H9 (cell line): ENCODE measurements at regions not wholly inside any gene's neighbourhood (a gene's known extent, or its start where the extent isn't known, plus 50 kb on each side); places are given as distances from the start of the nearest gene placed in this dataset.

ENCODE experiments used
- DNase-seq: peaks from one replicate; pipeline ENCODE4 v3.0.0-alpha.2; 2017
- H2AFZ ChIP-seq: one replicate; pipeline ENCODE4 v1.6.1; 2013; ENCODE audit warnings: mild to moderate bottlenecking, low read length, control low read depth, moderate library complexity
- H2AK5ac ChIP-seq: 2 replicates; pipeline ENCODE4 v1.6.1; 2013; ENCODE audit warnings: low read length, control low read depth, mixed read lengths; ENCODE audit not compliant: insufficient read length
- H2BK120ac ChIP-seq: one replicate; pipeline ENCODE4 v1.6.1; 2013; ENCODE audit warnings: low read depth, mild to moderate bottlenecking, low read length, control low read depth, inconsistent platforms; ENCODE audit not compliant: poor library complexity, severe bottlenecking
- H2BK12ac ChIP-seq: 2 replicates; pipeline ENCODE4 v1.6.1; 2013; ENCODE audit warnings: low read length, control low read depth, mixed read lengths, low read depth; ENCODE audit not compliant: insufficient read length
- H2BK15ac ChIP-seq: 2 replicates; pipeline ENCODE4 v1.6.1; 2013; ENCODE audit warnings: low read depth, low read length, control low read depth
- H2BK20ac ChIP-seq: one replicate; pipeline ENCODE4 v1.6.1; 2013; ENCODE audit warnings: low read depth, mild to moderate bottlenecking, low read length, control low read depth, inconsistent platforms; ENCODE audit not compliant: poor library complexity, severe bottlenecking
- H2BK5ac ChIP-seq: 2 replicates; pipeline ENCODE4 v1.6.1; 2013; ENCODE audit warnings: low read length, control low read depth, mixed read lengths; ENCODE audit not compliant: insufficient read length
- H3K14ac ChIP-seq: 2 replicates; pipeline ENCODE4 v1.6.1; 2013; ENCODE audit warnings: low read length, control low read depth; ENCODE audit not compliant: insufficient read depth
- H3K18ac ChIP-seq: 2 replicates; pipeline ENCODE4 v1.6.1; 2013; ENCODE audit warnings: low read depth, mild to moderate bottlenecking, mixed read lengths, low read length, control low read depth; ENCODE audit not compliant: insufficient read length
- H3K23ac ChIP-seq: 2 replicates; pipeline ENCODE4 v1.6.1; 2013; ENCODE audit warnings: low read length, control low read depth, mixed read lengths, low read depth; ENCODE audit not compliant: insufficient read length
- H3K23me2 ChIP-seq: 2 replicates; pipeline ENCODE4 v1.6.1; 2013; ENCODE audit warnings: low read depth, mild to moderate bottlenecking, mixed read lengths, low read length, control low read depth; ENCODE audit not compliant: insufficient read length, poor library complexity, severe bottlenecking
- H3K27ac ChIP-seq: 2 replicates; pipeline ENCODE4 v1.5.1; 2013; ENCODE audit warnings: low read length, control low read depth, mixed read lengths, low read depth; ENCODE audit not compliant: insufficient read length
- H3K27me3 ChIP-seq: 2 replicates; pipeline ENCODE4 v1.6.1; 2013; ENCODE audit warnings: low read length, control low read depth, inconsistent platforms; ENCODE audit not compliant: insufficient read depth
- H3K4ac ChIP-seq: 2 replicates; pipeline ENCODE4 v1.6.1; 2013; ENCODE audit warnings: low read depth, mild to moderate bottlenecking, control low read depth, inconsistent platforms, low read length, moderate library complexity
- H3K4me1 ChIP-seq: 2 replicates; pipeline ENCODE4 v1.6.1; 2013; ENCODE audit warnings: low read length, control low read depth, inconsistent platforms; ENCODE audit not compliant: insufficient read depth
- H3K4me2 ChIP-seq: 2 replicates; pipeline ENCODE4 v1.6.1; 2013; ENCODE audit warnings: low read length, control low read depth, mixed read lengths; ENCODE audit not compliant: insufficient read length, insufficient read depth
- H3K56ac ChIP-seq: 2 replicates; pipeline ENCODE4 v1.6.1; 2013; ENCODE audit warnings: low read depth, mild to moderate bottlenecking, mixed read lengths, low read length, control low read depth; ENCODE audit not compliant: insufficient read length
- H3K79me1 ChIP-seq: 2 replicates; pipeline ENCODE4 v1.6.1; 2013; ENCODE audit warnings: low read depth, mild to moderate bottlenecking, moderate library complexity, low read length, control low read depth, inconsistent platforms; ENCODE audit not compliant: insufficient read depth, poor library complexity, severe bottlenecking
- H3K79me2 ChIP-seq: 2 replicates; pipeline ENCODE4 v1.6.1; 2013; ENCODE audit warnings: low read length, control low read depth, inconsistent platforms; ENCODE audit not compliant: insufficient read depth
- H3K9ac ChIP-seq: 2 replicates; pipeline ENCODE4 v1.6.1; 2013; ENCODE audit warnings: low read length, control low read depth, mixed read lengths; ENCODE audit not compliant: insufficient read length; ENCODE audit errors: extremely low read depth
- H3K9me3 ChIP-seq: one replicate; pipeline ENCODE4 v1.6.1; 2013; ENCODE audit warnings: low read depth, low read length, inconsistent platforms; ENCODE audit not compliant: control insufficient read depth
- H3T11ph ChIP-seq: one replicate; pipeline ENCODE4 v1.6.1; 2013; ENCODE audit warnings: mild to moderate bottlenecking, low read length, control low read depth, inconsistent platforms
- H4K20me1 ChIP-seq: one replicate; pipeline ENCODE4 v1.6.1; 2013; ENCODE audit not compliant: control insufficient read depth, insufficient read length, insufficient read depth
- H4K5ac ChIP-seq: 2 replicates; pipeline ENCODE4 v1.6.1; 2013; ENCODE audit warnings: low read depth, mild to moderate bottlenecking, mixed read lengths, low read length, control low read depth; ENCODE audit not compliant: insufficient read length
- H4K8ac ChIP-seq: replicated peaks from 2 replicates; pipeline ENCODE4 v1.6.1; 2013; ENCODE audit warnings: low read length, control low read depth, mixed read lengths, low read depth; ENCODE audit not compliant: insufficient read length
- H4K91ac ChIP-seq: 2 replicates; pipeline ENCODE4 v1.6.1; 2013; ENCODE audit warnings: low read depth, mild to moderate bottlenecking, moderate library complexity, mixed read lengths, low read length, control low read depth; ENCODE audit not compliant: insufficient read length
- H3K27ac Mint-ChIP-seq, 3 experiments: 2 replicates in 2 of 3; 3 replicates in 1 of 3; pipeline ENCODE4 v1.8.0; 2020 to 2021; ENCODE audit warnings: mixed read lengths in 3 of 3, mild to moderate bottlenecking in 1 of 3, moderate library complexity in 1 of 3
- H3K27me3 Mint-ChIP-seq: 2 replicates; pipeline ENCODE4 v1.8.0; 2021; ENCODE audit warnings: low read depth, mild to moderate bottlenecking, moderate library complexity, mixed read lengths
- H3K36me3 Mint-ChIP-seq, 3 experiments: 2 replicates in 2 of 3; 3 replicates in 1 of 3; pipeline ENCODE4 v1.8.0; 2020 to 2021; ENCODE audit warnings: low read depth in 3 of 3, mixed read lengths in 3 of 3; ENCODE audit not compliant: insufficient read depth in 1 of 3
- H3K4me1 Mint-ChIP-seq, 2 experiments: 2 replicates each; pipeline ENCODE4 v1.8.0; 2020; ENCODE audit warnings: mixed read lengths in 2 of 2
- H3K4me3 Mint-ChIP-seq, 2 experiments: 2 replicates in 1 of 2; 3 replicates in 1 of 2; pipeline ENCODE4 v1.8.0; 2020 to 2021; ENCODE audit warnings: mild to moderate bottlenecking in 2 of 2, mixed read lengths in 2 of 2, moderate library complexity in 1 of 2
- H3K9me3 Mint-ChIP-seq, 2 experiments: 2 replicates in 1 of 2; 3 replicates in 1 of 2; pipeline ENCODE4 v1.8.0; 2020; ENCODE audit warnings: mild to moderate bottlenecking in 2 of 2, mixed read lengths in 2 of 2, moderate library complexity in 1 of 2
- CTCF ChIP-seq: fragments of 200-600 bp; sonication (generic); conservative IDR thresholded peaks from 3 replicates; pipeline ENCODE4 v1.8.0; 2021; ENCODE audit warnings: antibody characterized with exemption, mild to moderate bottlenecking
- WGBS: extraction: QIAGEN DNeasy Blood & Tissue Kit; methylation state at CpG from one replicate; pipeline ENCODE4 v1.1.7; 2013; ENCODE audit warnings: missing lambda C conversion rate, low lambda C conversion rate, mixed read lengths; ENCODE audit not compliant: insufficient read length; ENCODE audit errors: extremely low coverage; 5-methylcytosine and 5-hydroxymethylcytosine counted together

GRCh38 chr18:75544496-75544895, 117.0 kb upstream of the SMIM21 start:
- H3K14ac ChIP-seq, result no peak overlapping the region
- Mint-ChIP-seq H3K4me3 (no peak overlapping the region), H3K9me3 (peaks cover 0 to 4% of the 10 kb centered on the region in 2 experiments; a peak in 1 of 5 replicates), H3K27me3 (peaks cover 4% of the 10 kb centered on the region), H3K4me1 (peaks cover 5 to 6% of the 10 kb centered on the region in 2 experiments), H3K36me3 (no peaks in the 10 kb centered on the region; a peak in 1 of 7 replicates), H3K27ac (no peak overlapping the region)
- no peaks in the 10 kb centered on the region for H3K4me1 ChIP-seq
- H3K4me2 ChIP-seq, result no peak overlapping the region
- H3K18ac ChIP-seq, result no peak overlapping the region
- no peak overlapping the region for H4K5ac ChIP-seq
- no peak overlapping the region for H3K9ac ChIP-seq
- DNase-seq, result no peak
- no peak overlapping the region for H4K8ac ChIP-seq
- WGBS, result no CpG with 5 or more reads among the region's 5 CpGs
- H3K4ac ChIP-seq, result no peak overlapping the region
- no peaks in the 10 kb centered on the region for H3K9me3 ChIP-seq
- TF ChIP-seq CTCF, result no peak
- H2BK15ac ChIP-seq, result no peak overlapping the region
- H4K20me1 ChIP-seq, result no peaks in the 10 kb centered on the region
- H3K79me1 ChIP-seq, result no peaks in the 10 kb centered on the region
- no peak overlapping the region for H2BK20ac ChIP-seq
- H2AFZ ChIP-seq, result no peak overlapping the region
- no peaks in the 10 kb centered on the region for H3K23me2 ChIP-seq
- H3K79me2 ChIP-seq, result no peaks in the 10 kb centered on the region
- no peak overlapping the region for H3T11ph ChIP-seq
- no peak overlapping the region for H3K27ac ChIP-seq
- H2BK120ac ChIP-seq, result no peak overlapping the region
- no peak overlapping the region for H2BK12ac ChIP-seq
- no peaks in the 10 kb centered on the region for H3K27me3 ChIP-seq
- H2BK5ac ChIP-seq, result no peak overlapping the region
- H2AK5ac ChIP-seq, result no peak overlapping the region
- no peak overlapping the region for H3K56ac ChIP-seq
- H3K23ac ChIP-seq, result no peak overlapping the region
- no peak overlapping the region for H4K91ac ChIP-seq
